ENCODE measurements at regions not wholly inside any gene's neighbourhood (a gene's known extent, or its start where the extent isn't known, plus 50 kb on each side); places are given as distances from the start of the nearest gene placed in this dataset.

DNA sequence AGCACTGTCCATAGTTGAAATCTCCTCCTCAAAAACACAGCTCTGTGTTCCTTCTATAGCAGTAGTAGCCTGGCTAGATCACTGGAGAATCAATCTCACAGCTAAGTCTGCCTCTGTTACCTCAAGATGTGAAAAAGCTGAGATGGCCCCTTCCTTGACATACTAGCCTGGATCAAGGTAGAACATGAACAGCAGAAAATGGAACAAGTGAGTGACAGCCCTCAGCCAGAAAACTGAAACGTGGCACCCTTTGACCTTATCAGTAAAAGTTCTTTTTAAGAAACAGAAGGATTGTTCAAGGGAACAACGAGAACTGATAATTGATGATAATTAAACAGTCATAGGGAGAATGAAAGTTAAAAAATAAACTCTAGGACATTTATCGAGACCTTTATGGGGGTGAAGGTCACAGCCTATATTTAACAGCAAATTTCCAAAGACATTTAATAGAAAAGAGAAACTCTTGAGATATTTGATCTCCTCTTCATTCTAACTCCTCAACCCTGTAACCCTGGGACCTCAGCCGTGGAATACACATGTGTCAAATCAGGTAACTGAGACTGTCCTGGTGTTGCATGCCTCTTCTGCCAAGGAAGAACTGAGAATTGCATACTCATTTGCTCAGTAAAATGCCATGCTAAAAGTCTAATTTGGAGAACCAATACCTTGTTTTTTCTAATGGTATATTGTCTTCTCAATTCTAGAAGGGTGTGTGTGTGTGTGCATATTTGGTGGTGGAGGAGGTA is 258.0 kb upstream of the ATP2B1 start:
- TF ChIP-seq, protein P1, sequence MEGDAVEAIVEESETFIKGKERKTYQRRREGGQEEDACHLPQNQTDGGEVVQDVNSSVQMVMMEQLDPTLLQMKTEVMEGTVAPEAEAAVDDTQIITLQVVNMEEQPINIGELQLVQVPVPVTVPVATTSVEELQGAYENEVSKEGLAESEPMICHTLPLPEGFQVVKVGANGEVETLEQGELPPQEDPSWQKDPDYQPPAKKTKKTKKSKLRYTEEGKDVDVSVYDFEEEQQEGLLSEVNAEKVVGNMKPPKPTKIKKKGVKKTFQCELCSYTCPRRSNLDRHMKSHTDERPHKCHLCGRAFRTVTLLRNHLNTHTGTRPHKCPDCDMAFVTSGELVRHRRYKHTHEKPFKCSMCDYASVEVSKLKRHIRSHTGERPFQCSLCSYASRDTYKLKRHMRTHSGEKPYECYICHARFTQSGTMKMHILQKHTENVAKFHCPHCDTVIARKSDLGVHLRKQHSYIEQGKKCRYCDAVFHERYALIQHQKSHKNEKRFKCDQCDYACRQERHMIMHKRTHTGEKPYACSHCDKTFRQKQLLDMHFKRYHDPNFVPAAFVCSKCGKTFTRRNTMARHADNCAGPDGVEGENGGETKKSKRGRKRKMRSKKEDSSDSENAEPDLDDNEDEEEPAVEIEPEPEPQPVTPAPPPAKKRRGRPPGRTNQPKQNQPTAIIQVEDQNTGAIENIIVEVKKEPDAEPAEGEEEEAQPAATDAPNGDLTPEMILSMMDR (IDR thresholded peaks at IDR 0.05; ENCODE audit: insufficient read depth, missing control alignments), result no peak
- DNase-seq (ENCODE audit: insufficient read length, low spot score) (no peak), FAIRE-seq (no peak)

- FAIRE-seq (no peak), DNase-seq (ENCODE audit: insufficient read length, low spot score) (no peak)
- TF ChIP-seq, protein P1 (IDR thresholded peaks at IDR 0.05; ENCODE audit: insufficient read depth, missing control alignments), result no peak
Observed at GRCh38 chr12:89965993-89966392, 257.4 kb upstream of the ATP2B1 start.

DNA sequence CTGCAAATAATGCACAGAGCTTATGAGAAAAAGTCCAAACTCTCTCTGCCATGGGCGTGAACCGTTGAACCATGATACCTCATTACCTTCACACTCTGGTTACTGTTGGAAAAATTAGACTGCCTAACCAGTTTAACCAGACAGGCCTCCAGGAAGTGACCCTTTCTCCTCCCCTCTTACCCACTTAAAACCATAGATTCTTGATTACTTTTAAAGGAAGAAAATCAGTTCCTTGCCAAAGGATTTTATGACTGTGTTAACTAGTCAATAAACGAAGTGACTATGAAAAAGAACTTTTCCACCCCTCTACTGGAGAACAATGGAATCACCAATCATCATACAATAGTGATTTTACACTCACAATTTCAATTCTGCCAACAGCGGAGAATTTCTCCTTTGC is 254.0 kb upstream of the ATP2B1 start:
- DNase-seq (ENCODE audit: insufficient read length, low spot score) (no peak), FAIRE-seq (no peak)
- TF ChIP-seq, protein P1 (IDR thresholded peaks at IDR 0.05; ENCODE audit: insufficient read depth, missing control alignments), result no peak

DNA sequence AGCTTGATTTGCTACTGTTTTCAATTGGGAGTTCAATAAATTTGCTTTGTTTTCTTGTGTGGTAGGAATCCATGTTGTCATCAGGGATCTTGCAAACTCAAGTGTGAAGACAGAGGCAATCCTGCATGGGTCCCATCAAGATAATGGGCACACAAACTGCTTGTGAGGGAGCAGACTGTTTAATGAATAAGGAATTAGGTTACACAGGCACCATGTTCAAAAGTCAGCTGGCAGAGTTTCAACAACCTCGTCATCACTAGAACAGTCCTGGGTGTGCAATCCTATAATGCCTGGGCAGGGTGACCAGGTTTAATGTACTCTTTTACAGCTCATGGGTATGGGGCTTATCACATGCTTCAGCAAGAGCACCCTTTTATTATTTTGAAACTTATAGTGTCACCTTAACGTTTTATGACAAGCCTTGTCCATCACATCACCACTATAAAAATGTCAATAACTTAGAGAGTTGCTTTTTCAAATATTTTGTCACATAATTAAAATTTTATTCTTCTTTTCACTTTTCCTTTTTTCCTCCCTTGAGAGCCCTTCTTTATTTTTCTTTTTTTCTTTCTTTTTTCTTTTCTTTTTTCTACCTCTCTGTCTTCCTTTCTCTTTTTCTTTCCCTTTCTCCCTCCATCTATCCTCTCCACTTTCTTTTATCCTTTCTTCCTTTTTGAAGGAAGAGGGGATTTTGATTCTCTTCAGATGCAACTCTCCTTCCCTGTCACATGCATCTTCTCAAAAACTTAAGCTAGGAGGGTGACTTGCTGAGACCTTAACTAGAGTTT is 252.2 kb upstream of the ATP2B1 start:
- TF ChIP-seq, protein P1 (IDR thresholded peaks at IDR 0.05; ENCODE audit: insufficient read depth, missing control alignments), result no peak
- FAIRE-seq (no peak), DNase-seq (ENCODE audit: insufficient read length, low spot score) (no peak)

- no peak for FAIRE-seq
- TF ChIP-seq, protein P1 (IDR thresholded peaks at IDR 0.05; ENCODE audit: insufficient read depth, missing control alignments), result no peak
- no peak for DNase-seq (ENCODE audit: insufficient read length, low spot score)
Observed at GRCh38 chr12:89960011-89960507, 251.4 kb upstream of the ATP2B1 start.

- FAIRE-seq (no peak), DNase-seq (ENCODE audit: insufficient read length, low spot score) (no peak)
- TF ChIP-seq, protein P1 (IDR thresholded peaks at IDR 0.05; ENCODE audit: insufficient read depth, missing control alignments), result no peak
Observed at GRCh38 chr12:89959179-89959578, 250.5 kb upstream of the ATP2B1 start.

Measured in D721Med (cell line).